AG08395 (cell line): ENCODE measurements at regions not wholly inside any gene's neighbourhood (a gene's known extent, or its start where the extent isn't known, plus 50 kb on each side); places are given as distances from the start of the nearest gene placed in this dataset.

Source experiments
- DNase-seq: peaks from one replicate; pipeline ENCODE4 v3.0.0; 2012; ENCODE audit warnings: mixed read lengths, low spot score

DNA sequence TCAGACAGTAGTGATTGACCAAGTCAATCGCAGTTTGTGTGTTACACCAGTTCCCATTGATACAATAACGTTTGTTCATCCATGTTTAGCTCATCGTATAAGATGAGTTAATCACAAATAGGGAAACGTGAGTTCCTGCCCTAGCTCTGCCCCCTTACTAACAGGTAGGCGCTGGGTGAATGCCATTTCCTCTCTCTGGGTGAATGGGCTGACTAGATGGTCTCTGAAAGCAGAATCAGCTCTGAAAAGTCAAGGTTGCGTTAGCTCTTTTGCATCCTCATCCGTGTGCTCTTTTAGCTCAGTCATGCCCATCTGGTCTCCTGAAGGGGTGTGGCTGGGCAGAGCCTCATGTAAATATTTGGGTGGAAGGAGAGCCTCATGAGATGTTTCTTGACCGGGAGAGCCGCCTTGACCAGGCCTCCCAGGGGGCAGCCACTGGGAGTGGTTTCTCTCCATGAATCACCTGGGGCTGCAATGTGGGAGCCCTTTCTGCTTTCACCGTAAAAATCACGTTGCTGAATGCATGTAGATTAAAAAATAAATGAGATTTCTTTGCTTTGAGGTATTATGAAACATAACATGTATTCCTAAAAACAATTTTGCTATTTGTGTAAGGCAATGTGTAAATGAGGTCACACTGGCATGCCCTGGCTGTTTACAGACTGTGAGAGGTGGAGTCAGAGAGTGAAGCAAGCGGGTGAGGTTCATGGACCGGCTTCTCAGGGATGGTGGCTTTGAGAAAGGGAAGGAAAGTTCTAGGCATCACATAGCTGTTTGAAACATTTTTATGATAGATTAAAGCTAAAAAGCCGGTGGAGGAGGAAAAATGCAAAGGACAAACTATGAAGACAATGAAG, 108.4 kb upstream of the RASGRP1 start:
- DNase-seq = no peak

DNA sequence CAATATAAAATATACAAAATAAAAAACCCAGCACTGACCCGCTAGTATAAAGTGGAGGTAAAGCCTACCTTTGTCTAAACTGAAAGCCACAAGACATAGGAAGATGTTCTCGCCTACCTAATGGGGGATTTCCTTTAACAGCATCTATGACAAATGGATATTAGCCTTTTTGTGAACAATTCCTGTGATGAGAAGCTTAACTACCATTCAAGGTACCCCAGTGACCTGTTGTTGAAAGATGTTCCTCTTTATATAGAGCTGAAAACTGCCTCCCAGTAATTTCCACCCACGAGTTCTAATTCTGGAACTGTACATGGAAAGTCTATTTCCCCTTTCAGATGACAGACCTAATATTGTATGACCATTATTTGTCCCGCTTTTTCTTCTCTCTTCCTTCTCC, 109.8 kb upstream of the RASGRP1 start:
- DNase-seq = no peak

DNA sequence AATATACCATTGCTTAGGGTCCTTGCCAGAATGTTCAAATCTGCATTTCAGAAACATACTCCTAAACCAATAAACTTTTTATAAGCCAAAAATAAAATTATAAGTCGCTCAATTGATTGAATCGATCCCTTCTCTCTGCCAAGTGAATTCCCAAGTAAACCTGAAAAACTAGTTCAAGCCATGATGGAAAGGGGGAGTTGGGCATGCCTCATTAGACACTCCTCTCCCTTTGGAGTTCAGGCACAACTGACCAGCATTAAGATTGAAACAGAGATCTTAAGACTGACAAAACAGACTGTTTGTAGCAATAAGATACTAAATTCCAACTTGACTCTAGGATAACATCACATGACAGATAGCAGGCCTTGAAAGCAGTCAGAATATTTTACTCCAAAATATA, 113.7 kb upstream of the RASGRP1 start:
- DNase-seq = no peak

DNA sequence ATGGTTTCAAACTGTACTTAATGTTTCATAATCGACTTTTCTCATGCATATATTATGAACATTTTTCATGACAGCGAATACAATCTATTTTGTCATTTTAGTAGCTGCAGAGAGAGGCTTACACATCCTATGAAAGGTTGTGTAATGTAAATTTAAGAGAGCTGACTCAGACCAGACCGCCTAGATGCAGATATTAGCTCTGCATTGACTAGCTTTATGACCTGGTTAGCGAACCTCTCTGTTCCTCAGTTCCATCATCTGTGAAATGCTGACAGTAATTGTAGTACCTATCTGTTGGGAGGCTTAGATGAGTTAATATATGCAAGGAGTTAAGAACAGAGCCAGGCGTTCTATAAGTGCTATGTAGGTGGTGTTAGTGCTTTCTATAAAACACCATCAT, 116.2 kb upstream of the RASGRP1 start:
- no peak for DNase-seq

DNA sequence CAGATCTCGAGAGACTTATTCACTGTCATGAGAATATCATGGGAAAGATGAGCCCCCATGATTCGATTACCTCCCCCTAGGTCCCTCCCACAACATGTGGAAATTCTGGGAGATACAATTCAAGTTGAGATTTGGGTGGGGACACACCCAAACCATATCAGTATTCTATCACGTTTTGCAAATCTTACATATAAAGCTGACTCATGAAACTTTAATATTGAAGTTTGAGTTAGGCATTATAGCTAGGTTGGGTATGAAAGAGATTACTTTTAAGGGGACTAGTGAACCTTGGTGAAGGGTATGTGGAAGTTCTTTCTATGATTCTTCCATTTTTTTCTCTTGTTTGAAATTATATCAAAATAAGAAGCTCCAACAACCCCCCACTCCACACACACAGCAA, 117.7 kb upstream of the RASGRP1 start:
- no peak for DNase-seq

DNA sequence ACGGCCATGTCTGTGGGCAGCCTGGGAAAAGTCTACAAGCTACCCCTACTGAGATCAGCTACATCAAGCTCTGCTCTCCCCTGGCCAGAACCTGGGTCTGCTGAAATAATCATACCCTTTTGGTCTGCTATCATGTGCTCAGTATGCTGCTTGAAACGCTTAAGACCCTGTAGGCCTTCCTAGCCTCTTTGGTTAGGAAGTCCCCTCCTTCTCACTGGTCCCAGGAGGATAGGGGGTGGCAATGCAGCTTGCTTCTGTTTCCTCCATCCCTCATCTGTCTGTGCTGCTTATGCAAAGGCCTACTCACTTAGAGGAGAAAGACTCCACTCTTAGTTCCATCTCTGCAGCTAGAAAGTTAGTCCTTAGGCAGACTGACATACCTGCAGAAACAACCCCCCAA, 118.2 kb upstream of the RASGRP1 start:
- no peak for DNase-seq

DNA sequence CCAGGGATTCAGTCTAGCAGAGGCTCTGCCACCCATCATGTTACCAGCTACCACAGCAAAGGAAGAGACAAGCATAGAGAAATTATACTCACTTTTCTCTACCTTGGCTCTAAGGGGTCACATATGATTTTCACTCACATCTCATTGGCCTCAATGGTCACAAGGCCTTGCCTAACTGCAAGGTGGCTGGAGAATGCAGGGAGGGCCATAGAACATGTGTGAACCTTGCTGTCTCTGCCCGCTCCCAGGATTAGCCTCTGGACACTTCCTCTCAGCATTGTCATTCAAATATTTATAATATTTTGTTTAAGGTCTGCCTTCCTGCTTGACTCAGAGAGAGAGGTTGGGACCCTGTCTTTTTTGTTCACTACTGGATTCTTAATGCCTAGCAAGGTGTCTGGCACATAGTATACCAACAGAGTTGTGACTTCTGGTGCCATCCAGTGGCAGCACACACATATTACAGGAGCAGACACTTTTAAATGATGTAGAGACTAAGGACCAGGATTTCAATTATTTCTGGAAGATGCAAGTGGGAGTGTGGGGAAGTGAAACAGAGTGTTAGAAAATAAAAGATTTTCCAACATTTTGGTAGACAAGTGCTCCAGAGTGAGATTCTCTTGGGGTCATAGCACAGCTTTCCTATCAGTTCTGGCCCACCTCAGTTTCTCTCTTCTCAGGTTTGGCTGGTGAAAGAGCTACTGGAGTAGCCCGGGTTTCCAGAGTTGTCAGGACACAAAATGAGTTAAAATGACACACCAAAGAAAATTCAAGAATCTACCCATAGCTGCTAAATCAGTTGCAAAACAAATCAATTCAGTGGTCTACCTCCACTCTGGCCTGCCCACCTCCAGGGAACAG, 119.0 kb upstream of the RASGRP1 start:
- peak; percentile 67 for DNase-seq

DNA sequence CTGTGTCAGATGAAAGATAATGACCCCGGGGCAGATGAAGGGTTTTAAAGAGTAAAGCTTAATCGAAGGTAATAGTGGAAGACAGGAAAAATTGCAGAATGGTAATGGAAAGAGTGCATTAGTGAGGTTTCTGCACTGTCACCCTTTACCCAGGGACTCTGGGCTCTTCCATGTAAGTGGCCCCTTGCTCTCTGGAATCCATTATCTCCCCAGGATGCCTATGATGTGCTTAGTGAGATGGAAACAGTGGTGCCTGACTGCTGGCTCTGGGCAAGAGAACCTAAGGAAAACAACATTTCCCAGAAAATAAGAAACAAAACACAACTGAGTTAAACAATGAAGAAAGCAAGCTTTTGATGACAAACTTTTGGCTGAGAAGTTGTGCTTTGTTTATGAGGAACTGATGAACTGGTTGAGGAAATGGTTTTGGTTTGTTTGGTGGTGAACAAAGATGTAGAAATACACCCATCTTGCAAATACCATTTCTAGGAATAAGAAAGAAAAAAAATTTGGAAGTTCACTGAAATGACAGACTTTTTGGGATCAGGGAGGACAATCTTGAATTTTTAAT, 119.9 kb upstream of the RASGRP1 start:
- no peak for DNase-seq

DNA sequence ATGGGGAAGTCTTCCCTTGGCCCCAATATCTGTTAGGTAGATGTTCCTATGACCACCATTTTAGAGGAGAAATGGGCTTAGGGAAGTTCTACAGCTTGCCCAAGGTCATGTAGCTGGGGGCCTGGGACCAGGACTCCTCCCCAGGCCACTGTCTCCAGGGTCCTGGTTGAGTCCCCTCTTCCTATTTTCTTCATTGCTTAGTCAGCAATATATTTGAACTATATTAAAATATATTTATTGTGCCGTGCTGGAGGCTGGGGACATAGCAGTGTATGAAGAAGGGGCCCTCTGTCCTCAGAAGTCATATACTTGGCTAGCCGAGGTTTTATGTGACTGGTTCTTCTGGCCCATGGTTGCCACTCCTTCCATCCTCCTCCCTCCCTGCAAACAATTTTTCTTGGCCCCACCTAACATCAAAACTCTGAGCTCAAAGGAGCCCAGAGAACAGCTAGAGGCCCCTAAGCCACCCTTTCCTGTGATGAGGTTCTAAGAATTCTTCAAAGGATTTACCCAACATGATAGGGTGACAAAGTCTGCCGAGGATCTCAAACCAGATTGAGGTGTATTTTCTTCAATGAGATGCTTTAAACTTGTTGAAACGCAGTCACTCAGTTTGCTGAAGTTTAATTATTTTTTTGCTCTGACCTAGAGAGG, 121.2 kb upstream of the RASGRP1 start:
- DNase-seq = no peak

DNA sequence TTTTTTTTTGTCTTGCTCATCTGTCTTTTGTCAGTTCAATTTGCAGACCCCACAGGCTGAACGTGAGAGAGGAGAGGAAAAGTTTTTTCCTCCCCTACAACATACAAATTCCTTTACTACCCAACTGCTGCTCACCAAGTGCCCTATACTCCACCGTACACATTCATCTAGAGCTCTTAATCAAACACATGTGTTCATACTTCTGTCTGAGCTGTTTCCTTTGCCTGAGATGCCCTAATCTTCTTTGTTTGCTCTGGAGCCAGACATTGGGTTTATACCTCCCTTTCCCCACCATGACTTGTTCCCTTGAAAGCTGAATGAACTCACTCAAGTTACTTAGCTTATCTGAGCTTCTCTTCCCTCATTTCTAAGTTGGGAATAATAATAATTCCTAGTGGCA, 122.7 kb upstream of the RASGRP1 start:
- DNase-seq = peak; percentile 36

DNA sequence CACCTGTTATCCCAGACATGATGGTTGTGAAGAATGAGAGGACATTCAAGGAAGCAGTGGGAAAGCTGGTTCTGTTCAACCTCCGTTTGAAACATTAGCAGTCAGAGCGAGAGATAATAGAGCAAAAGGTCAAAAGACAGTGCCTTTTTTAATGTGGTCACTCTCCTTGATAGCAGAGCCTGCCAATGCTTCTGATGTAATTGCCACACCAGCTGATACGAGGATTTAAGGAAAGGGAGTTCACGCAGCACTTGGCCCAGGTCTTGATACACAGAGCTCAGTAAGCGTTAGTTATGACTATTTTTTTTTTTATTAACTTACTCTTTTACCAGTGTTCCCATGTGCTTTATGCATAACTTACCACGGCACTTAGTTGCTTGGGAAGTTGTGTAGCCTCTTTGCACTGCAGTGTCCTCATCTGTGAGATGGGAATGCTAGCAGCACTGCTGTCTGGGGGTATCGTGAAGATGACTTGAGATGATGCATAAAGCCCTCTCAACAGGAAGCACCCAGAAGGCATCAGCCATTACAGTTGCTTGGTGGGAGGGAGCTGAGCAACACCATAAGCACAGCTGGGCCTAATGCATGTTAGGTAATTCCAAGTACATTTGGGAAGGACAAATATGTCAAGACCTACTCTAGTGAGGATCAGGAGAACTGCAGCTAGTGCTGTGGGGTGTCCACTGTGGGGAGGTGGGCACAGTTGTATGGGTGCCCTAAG, 123.3 kb upstream of the RASGRP1 start:
- DNase-seq = no peak

DNA sequence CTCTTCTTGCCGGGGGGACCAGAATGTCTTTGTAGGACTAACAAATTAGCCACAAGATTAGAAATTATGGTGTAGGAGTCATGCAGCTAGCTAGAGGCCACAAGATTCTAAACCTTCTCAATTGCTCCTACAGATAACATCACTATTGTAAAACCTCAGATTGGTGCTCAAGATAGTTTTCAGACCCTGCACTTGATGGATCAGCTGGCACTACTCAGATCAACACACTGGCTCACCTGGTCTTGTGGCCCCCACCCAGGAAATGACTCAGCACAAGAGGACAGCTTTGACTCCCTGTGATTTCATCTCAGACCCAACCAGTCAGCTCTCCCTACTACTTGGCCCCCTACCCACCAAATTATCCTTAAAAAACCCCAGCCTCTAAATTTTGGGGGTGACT, 124.1 kb upstream of the RASGRP1 start:
- no peak for DNase-seq

DNA sequence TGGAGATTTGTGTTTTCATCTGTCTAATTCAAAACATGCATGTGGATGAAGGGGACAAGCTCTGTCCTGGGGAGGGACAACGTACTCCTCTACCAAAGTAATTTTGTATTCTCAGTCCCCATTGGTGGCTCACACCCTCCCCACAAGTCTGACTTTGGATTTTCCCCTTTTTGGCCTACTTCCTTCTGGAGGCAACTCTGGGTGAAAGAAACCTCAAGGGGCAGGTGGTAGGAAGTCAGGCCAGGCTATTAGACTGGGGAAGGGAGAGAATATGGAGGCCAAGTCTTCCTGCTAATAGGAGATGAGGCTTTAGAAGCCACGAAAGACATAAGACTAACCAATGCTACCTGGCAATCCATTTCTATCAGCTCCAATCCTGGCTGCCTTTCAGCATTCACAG, 124.9 kb upstream of the RASGRP1 start:
- no peak for DNase-seq

DNA sequence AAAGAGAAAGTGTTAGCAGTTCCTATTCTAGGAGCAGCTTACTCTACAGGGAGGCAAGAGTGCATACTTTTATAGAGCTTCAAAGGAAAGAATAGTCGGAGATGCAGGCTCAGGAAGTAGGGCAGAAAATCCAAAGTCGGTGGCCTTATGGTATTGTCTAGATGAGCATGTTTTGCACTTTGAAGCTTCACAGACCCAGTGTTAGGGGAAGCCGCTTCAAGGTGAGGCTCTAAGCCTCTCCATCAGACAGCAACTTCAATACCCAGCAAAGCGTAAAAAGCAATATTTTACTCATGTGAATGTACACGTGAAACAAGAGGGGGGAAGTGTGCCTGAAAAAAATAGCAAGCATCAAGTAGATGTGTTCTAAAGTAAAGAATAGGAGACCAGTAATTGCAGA, 125.6 kb upstream of the RASGRP1 start:
- no peak for DNase-seq

DNA sequence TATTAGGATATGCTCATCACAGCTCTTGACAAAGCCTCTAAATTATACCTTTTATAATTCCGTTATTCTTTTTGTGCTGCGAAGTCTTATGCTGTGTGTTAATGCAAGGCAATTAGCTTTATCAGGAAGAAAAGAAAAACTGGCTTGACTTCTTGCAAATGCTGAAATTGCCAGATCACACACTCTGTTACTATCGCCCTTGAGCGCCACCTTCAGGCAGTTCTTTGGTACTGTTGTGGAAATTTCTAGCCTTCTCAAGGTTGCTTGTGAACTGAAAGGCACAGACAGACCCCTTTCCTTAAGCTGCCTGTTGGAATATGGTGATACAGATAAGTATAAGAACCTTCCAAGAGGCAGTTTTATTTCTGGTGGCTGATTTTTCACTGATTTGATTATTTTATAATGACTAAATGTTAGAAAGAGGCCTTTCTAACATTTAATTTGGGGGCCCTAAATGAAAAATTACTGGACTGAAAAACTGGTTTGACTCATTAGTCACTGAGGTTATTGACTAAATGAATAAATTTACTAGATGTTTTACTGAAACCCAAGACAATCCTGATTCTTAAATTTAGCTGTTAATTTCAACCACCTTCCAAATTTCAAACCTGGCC, 126.2 kb upstream of the RASGRP1 start:
- DNase-seq = peak; percentile 57

DNA sequence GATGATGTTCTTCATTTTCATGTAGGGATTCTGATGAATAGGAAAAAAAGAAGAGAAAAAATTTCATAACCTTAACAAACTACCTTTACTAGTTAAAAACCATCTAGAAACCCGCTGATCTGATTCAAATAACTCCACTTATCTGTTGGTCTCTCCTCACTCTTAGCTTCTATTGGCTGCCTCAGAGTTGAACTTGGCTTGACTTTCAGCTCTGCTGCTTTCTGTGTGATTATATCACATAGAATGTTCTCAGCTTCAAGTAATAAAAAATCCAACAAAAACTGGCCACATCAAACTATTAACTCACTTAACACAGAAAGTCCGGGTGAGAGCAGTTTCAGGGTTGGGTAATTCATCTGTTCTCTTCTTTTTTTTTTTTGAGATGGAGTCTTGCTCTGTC, 126.8 kb upstream of the RASGRP1 start:
- no peak for DNase-seq

DNA sequence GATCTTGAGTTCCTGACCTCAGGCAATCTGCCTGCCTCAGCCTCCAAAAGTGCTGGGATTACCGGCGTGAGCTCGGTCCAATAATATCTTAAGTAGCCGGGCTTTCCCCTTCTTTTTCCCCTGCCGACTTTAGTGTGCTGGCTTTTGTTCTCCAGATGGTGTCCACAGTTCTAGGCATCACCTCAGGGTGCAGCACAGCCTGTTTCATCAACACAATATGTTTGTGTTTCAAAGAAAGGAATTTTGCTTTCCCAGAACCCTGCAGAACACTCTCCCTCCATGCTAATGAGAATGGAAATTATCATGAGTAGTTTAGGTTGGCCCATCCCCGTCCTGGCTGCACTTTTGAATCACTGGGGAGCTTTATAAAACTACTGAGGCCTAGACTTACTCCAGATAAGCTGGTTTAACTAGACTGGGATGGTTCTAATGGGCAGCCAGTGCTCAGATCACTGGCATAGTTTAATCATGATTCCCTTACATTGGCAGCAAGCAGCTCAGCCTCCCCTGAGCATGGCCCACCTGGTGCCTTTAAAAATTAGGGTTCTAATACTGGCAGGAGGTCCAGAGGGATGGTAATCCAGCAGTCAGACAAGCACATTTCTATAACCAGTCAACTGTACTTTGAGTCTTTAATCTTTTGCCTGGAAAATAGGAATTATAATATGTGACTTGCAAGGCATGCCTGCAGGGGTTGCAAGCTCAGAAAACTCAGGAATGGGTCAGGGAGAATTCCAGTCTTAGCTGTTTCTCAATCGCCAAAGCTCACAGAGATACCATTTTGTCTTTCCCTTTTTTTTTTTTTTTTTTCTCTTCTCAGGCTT, 127.6 kb upstream of the RASGRP1 start:
- DNase-seq = no peak

DNA sequence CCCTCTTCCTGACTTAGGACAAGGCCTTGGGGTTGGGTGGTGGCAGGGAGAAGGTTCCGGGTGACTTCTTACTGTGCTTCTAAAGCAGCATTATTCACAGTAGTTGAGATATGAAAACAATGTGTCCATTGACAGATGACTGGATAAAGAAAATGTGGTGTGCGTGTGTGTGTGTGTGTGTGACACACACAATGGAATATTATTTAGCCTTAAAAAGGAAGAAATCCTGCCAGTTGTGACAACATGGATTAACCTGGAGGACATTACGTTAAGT, 128.1 kb upstream of the RASGRP1 start:
- DNase-seq = no peak

DNA sequence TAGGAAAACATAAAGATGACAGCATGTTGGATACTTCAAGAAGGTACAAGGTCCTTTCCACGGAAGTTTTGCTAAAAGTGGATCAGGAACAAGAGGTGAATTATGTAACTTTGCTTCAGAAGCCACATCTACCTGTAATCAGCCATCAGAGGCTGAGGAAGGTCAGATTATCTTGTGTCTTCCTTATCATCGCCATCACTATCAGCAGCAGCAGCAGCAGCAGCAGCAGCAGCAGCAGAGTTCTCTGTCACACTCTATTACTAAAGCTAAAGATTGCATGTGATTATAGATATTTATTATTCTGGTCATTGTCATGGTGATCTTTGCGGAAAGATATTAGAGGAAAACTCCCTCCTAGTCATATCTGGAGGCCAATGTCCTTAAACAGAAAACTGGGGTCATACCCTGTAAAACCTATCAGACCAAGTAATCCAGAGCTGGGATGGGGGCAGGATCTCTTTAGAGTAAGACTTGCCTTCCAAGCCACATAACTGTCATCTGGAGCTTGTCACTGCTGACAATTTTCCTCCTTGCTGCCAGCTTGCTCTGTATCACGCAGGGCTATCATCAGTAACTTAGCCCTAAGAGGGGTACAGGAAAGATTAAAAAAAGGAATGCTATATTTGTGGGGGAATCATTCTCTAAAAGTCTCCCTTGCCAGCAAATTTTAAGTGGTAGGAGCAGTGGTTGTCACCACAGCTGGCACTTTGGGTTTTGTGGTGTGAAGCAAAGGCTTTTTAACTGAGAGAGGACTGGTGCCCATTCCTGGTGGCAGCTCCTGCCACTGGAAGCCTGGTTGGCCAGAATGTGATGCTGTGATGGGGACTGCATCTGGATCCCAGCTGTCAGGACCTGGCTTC, 130.9 kb upstream of the RASGRP1 start:
- DNase-seq = no peak
